Calu3 (cell line): ENCODE measurements at regions not wholly inside any gene's neighbourhood (a gene's known extent, or its start where the extent isn't known, plus 50 kb on each side); places are given as distances from the start of the nearest gene placed in this dataset.

Experiments
- BruUV-seq: library from RNA; stranded (reverse); fragments of 400-500 nt; replicated peaks from 2 replicates; lab custom pipeline; 2021; lab: Mats Ljungman, UMichigan
- CTCF ChIA-PET: fragments of 300-600 bp; sonication (Branson Sonifier 250); formaldehyde crosslinking; loops from one replicate; lab custom pipeline; 2022; ENCODE audit warnings: antibody characterized with exemption; lab: Charles Lee
- DNase-seq: peaks from one replicate; pipeline ENCODE4 v3.0.0; 2022
- H3K27ac Mint-ChIP-seq: one replicate; pipeline ENCODE4 v1.8.0; 2022; ENCODE audit warnings: mixed read lengths; ENCODE audit not compliant: unreplicated experiment
- H3K27me3 Mint-ChIP-seq: one replicate; pipeline ENCODE4 v1.8.0; 2022; ENCODE audit warnings: mixed read lengths; ENCODE audit not compliant: unreplicated experiment
- H3K36me3 Mint-ChIP-seq: one replicate; pipeline ENCODE4 v1.8.0; 2022; ENCODE audit warnings: mild to moderate bottlenecking, moderate library complexity, mixed read lengths; ENCODE audit not compliant: insufficient read depth, unreplicated experiment
- H3K4me1 Mint-ChIP-seq: one replicate; pipeline ENCODE4 v1.8.0; 2022; ENCODE audit warnings: mild to moderate bottlenecking, low read depth, mixed read lengths; ENCODE audit not compliant: unreplicated experiment
- H3K4me3 Mint-ChIP-seq: one replicate; pipeline ENCODE4 v1.8.0; 2022; ENCODE audit warnings: mild to moderate bottlenecking, low read depth, moderate library complexity, mixed read lengths; ENCODE audit not compliant: unreplicated experiment
- H3K9me3 Mint-ChIP-seq: one replicate; pipeline ENCODE4 v1.8.0; 2022; ENCODE audit warnings: low read depth, mixed read lengths; ENCODE audit not compliant: unreplicated experiment
- intact Hi-C: fragments of 100-400 bp; cut with micrococcal nuclease; formaldehyde crosslinking; loops from one replicate; pipeline ENCODE4 v1.10.0; 2022; ENCODE audit not compliant: unreplicated experiment
- TF ChIP-seq, protein P1 (sequence below): fragments of 200-600 bp; IDR thresholded peaks from one replicate; pipeline ENCODE4 v1.8.0; 2022; ENCODE audit warnings: antibody characterized with exemption; ENCODE audit not compliant: unreplicated experiment

DNA sequence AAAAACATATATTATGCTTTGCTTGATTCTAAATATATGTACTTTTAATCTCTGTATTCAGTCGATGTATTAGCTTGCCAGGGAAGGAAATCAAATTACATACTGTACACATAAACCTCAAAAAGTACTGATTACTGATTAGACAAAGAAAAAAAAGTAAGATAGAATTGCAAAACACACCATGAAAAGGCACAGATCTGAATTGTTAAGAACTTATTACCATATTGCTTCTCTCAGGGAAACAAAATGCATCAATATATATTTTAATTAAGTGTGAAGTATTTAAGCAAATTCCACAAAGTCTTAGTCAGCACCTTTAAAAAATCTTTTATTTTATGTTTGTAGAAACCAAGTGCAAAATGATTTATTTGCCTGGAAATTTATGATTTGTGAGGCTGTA is 309.3 kb downstream of the RNF144A start:
- no TSS peak for BruUV-seq
- CTCF ChIA-PET: no interaction called here
- DNase-seq: no peak
- Mint-ChIP-seq H3K27me3 (no peaks in the 10 kb centered on the region), H3K9me3 (no peaks in the 10 kb centered on the region), H3K4me1 (no peaks in the 10 kb centered on the region), H3K36me3 (no peaks in the 10 kb centered on the region), H3K4me3 (no peak overlapping the region), H3K27ac (no peak overlapping the region)
- intact Hi-C loops: no loop called here
- TF ChIP-seq, protein P1, sequence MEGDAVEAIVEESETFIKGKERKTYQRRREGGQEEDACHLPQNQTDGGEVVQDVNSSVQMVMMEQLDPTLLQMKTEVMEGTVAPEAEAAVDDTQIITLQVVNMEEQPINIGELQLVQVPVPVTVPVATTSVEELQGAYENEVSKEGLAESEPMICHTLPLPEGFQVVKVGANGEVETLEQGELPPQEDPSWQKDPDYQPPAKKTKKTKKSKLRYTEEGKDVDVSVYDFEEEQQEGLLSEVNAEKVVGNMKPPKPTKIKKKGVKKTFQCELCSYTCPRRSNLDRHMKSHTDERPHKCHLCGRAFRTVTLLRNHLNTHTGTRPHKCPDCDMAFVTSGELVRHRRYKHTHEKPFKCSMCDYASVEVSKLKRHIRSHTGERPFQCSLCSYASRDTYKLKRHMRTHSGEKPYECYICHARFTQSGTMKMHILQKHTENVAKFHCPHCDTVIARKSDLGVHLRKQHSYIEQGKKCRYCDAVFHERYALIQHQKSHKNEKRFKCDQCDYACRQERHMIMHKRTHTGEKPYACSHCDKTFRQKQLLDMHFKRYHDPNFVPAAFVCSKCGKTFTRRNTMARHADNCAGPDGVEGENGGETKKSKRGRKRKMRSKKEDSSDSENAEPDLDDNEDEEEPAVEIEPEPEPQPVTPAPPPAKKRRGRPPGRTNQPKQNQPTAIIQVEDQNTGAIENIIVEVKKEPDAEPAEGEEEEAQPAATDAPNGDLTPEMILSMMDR: no peak

DNA sequence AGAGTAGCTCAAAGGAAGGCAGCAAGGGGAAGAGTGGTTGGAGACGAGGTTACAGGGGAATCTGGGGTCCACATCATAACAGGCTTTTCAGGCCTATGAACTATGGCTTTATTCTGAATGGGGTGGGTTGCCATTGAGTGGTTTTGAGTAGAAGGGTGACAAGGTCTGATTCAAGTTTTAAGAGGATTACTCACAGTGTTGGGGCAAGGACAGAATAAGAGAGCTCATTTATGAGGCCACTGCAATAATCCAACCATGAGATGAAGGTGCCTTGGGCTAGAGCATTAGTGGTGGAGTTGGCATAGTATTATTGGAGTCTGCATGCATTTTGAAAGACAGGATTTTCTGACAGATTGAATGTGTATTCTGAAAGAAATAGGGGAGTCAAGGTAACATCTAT is 315.9 kb downstream of the RNF144A start:
- no peak for DNase-seq
- CTCF ChIA-PET: no interaction called here
- no peak overlapping the region for H3K27ac Mint-ChIP-seq
- H3K27me3 Mint-ChIP-seq: no peaks in the 10 kb centered on the region
- no peak overlapping the region for H3K4me3 Mint-ChIP-seq
- H3K36me3 Mint-ChIP-seq: no peaks in the 10 kb centered on the region
- no peaks in the 10 kb centered on the region for H3K4me1 Mint-ChIP-seq
- intact Hi-C loops: no loop called here
- TF ChIP-seq, protein P1: no peak
- H3K9me3 Mint-ChIP-seq: peaks cover 2% of the 10 kb centered on the region
- BruUV-seq: no TSS peak

DNA sequence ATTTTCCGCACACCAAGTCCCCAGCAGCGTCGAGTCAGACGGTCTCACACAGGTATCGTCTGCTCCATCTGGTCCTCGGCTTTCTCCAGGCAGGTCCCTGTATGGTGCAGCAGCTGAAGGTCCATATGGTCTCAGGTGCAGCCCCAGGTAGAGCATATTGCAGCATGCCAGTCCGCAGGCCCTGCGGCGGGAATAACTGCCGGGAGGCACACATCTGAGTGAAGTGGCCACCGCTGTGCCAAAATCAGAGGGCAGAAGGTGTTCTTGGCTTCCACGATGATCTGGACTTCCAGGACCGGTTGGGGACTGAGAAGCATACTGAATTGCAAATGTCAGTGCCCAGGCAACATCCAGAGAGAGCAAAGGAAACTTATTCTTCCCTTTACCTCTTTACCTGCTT is 320.3 kb downstream of the RNF144A start:
- H3K27me3 Mint-ChIP-seq: peaks cover 14% of the 10 kb centered on the region
- H3K4me3 Mint-ChIP-seq: no peak overlapping the region
- H3K4me1 Mint-ChIP-seq: no peaks in the 10 kb centered on the region
- peaks cover 2% of the 10 kb centered on the region for H3K9me3 Mint-ChIP-seq
- intact Hi-C loops: no loop called here
- H3K36me3 Mint-ChIP-seq: no peaks in the 10 kb centered on the region
- TF ChIP-seq, protein P1: no peak
- CTCF ChIA-PET: no interaction called here
- no peak for DNase-seq
- no peak overlapping the region for H3K27ac Mint-ChIP-seq
- no TSS peak for BruUV-seq

DNA sequence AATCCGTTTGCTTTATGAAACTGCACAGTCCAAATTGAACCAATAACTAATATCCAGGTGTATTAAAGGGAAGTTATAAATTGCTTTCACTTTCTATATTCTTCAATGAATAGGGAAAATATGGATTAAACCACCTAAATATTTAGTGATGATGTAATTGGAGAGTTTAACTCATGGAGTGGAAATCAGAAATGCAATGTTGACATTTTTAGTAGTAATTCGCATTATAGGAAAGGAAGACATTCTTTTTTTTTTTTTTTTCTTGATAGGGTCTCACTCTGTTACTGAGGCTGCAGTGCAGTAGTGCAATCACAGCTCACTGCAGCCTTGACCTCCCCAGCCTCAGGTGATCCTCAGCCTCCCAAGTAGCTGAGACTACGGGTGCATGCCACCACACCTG is 321.9 kb downstream of the RNF144A start:
- intact Hi-C loops: no loop called here
- Mint-ChIP-seq H3K4me3 (no peak overlapping the region), H3K27ac (no peak overlapping the region), H3K36me3 (no peaks in the 10 kb centered on the region), H3K9me3 (no peaks in the 10 kb centered on the region), H3K27me3 (peaks cover 20% of the 10 kb centered on the region), H3K4me1 (no peaks in the 10 kb centered on the region)
- CTCF ChIA-PET: no interaction called here
- TF ChIP-seq, protein P1: no peak
- no peak for DNase-seq
- BruUV-seq: no TSS peak
